Body of pancreas (tissue), 4 donors: ENCODE measurements at regions not wholly inside any gene's neighbourhood (a gene's known extent, or its start where the extent isn't known, plus 50 kb on each side); places are given as distances from the start of the nearest gene placed in this dataset.

Experiments used
- POLR2A ChIP-seq, 3 donors: fragments of 450-650 bp; IDR thresholded peaks; one replicate each; pipeline ENCODE4 v1.6.1; 2016; ENCODE audit warnings: antibody characterized with exemption in 3 of 3, mild to moderate bottlenecking in 2 of 3
- TF ChIP-seq, protein P1 (sequence below), 7 experiments: fragments of 450-650 bp in 4 of 7; fragments of 200-600 bp in 3 of 7; sonication (generic) in 3 of 7; IDR thresholded peaks; one replicate each; pipeline ENCODE4 v1.5.1; 2016 to 2019; ENCODE audit warnings: antibody characterized with exemption in 7 of 7

DNA sequence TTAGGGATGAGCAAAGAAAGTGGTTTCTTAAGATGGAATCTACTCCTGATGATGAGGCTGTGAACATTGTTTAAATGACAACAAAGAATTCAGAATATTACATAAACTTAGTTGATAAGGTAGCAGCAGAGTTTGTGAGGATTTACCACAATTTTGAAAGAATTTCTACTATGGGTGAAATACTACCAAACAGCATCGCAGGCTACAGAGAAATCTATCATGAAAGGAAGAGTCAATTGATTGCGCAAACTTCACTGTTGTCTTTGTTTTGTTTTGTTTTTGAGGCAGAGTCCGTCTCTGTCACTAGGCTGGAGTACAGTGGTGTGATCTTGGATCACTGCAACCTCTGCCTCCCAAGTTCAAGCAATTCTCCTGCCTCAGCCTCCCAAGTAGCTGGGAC lies 107.4 kb upstream of the SLC6A6 start:
- TF ChIP-seq, protein P1, sequence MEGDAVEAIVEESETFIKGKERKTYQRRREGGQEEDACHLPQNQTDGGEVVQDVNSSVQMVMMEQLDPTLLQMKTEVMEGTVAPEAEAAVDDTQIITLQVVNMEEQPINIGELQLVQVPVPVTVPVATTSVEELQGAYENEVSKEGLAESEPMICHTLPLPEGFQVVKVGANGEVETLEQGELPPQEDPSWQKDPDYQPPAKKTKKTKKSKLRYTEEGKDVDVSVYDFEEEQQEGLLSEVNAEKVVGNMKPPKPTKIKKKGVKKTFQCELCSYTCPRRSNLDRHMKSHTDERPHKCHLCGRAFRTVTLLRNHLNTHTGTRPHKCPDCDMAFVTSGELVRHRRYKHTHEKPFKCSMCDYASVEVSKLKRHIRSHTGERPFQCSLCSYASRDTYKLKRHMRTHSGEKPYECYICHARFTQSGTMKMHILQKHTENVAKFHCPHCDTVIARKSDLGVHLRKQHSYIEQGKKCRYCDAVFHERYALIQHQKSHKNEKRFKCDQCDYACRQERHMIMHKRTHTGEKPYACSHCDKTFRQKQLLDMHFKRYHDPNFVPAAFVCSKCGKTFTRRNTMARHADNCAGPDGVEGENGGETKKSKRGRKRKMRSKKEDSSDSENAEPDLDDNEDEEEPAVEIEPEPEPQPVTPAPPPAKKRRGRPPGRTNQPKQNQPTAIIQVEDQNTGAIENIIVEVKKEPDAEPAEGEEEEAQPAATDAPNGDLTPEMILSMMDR (IDR thresholded peaks at IDR 0.05), result no peak
- no peak for TF ChIP-seq POLR2A (IDR thresholded peaks at IDR 0.05)
